Choroid plexus epithelial cell (primary cell): ENCODE measurements at regions not wholly inside any gene's neighbourhood (a gene's known extent, or its start where the extent isn't known, plus 50 kb on each side); places are given as distances from the start of the nearest gene placed in this dataset.

Experiments
- DNase-seq: peaks from one replicate; pipeline ENCODE4 v3.0.0-alpha.2; 2010; ENCODE audit warnings: low read depth
- H3K4me3 ChIP-seq: 2 replicates; pipeline ENCODE4 v1.5.1; 2011; ENCODE audit warnings: low read depth, mild to moderate bottlenecking, control low read depth, low read length, moderate library complexity
- CTCF ChIP-seq: conservative IDR thresholded peaks from 2 replicates; pipeline ENCODE4 v1.5.1; 2011; ENCODE audit warnings: low read depth, mild to moderate bottlenecking, control low read depth, inconsistent platforms, low read length, moderate library complexity

GRCh38 chr9:107713470-107713869 lies 223.9 kb upstream of the KLF4 start:
- no peak for TF ChIP-seq CTCF
- DNase-seq: no peak
- H3K4me3 ChIP-seq: no peak overlapping the region

- H3K4me3 ChIP-seq: no peak overlapping the region
- TF ChIP-seq CTCF: peak; percentile 40
Measured at GRCh38 chr9:107712390-107712789, 222.8 kb upstream of the KLF4 start.

GRCh38 chr9:107711542-107711941 lies 222.0 kb upstream of the KLF4 start:
- peak; percentile 87 for DNase-seq
- TF ChIP-seq CTCF: no peak
- H3K4me3 ChIP-seq: no peak overlapping the region

More at GRCh38 chr9:107712390-107712789, 222.8 kb upstream of the KLF4 start:
- peak; percentile 82 for DNase-seq

GRCh38 chr9:107710953-107711352 lies 221.4 kb upstream of the KLF4 start:
- H3K4me3 ChIP-seq: no peak overlapping the region
- no peak for DNase-seq
- TF ChIP-seq CTCF: no peak

GRCh38 chr9:107710546-107710945 lies 221.0 kb upstream of the KLF4 start:
- TF ChIP-seq CTCF: no peak
- no peak for DNase-seq
- H3K4me3 ChIP-seq: no peak overlapping the region

GRCh38 chr9:107708791-107709190 lies 219.2 kb upstream of the KLF4 start:
- DNase-seq: no peak
- H3K4me3 ChIP-seq: no peak overlapping the region
- TF ChIP-seq CTCF: no peak

- TF ChIP-seq CTCF: no peak
- DNase-seq: peak; percentile 37
Measured at GRCh38 chr9:107707915-107708441, 218.4 kb upstream of the KLF4 start.

More at GRCh38 chr9:107707915-107708441, 218.4 kb upstream of the KLF4 start:
- no peak overlapping the region for H3K4me3 ChIP-seq
